ENCODE measurements at regions not wholly inside any gene's neighbourhood (a gene's known extent, or its start where the extent isn't known, plus 50 kb on each side); places are given as distances from the start of the nearest gene placed in this dataset.

DNA sequence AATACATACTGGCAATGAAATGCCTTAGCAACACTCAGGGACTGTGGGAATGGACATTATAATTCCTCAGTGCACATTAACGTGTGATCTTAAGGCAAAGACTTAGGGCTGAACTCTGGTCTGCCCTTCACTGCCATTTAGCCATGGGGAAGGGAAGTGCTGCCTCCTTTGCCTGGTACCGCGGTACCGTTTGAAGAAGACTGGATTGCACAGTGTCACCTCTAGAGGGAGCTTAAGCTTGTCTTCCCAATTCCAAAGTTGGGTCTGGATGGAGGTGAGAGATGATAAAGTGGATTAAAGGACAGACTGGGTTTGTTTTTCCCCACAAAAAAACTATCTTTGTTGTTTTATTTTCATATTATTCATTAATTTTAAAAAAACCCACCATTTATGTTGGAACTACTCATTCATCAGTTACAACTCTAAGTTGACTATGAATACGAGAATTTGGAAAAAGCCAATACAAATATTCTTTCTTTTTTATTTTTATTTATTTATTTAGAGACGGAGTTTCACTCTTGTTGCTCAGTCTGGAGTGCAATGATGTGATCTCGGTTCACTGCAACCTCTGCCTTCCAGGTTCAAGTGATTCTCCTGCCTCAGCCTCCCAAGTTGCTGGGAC is 60.0 kb upstream of the SYN2 start:
- Histone ChIP-seq H4K20me1 (ENCODE audit: insufficient read depth) (no peaks in the 10 kb centered on the region), H3K36me3 (ENCODE audit: insufficient read depth) (no peaks in the 10 kb centered on the region), H3K4me3 (IDR thresholded peaks at IDR 0.05; ENCODE audit: insufficient read depth, low read depth, low read length) (no peak overlapping the region), H3K27ac (no peak overlapping the region), H3K79me2 (ENCODE audit: insufficient read depth, low read depth) (no peaks in the 10 kb centered on the region), H3K4me2 (no peak overlapping the region), H3K27me3 (ENCODE audit: insufficient read depth, low read depth) (no peaks in the 10 kb centered on the region), H3K9ac (no peak overlapping the region), H2AFZ (ENCODE audit: low read depth) (no peak overlapping the region), H3K4me1 (ENCODE audit: low read depth, poor library complexity, severe bottlenecking) (no peaks in the 10 kb centered on the region)
- TF ChIP-seq, protein P1, sequence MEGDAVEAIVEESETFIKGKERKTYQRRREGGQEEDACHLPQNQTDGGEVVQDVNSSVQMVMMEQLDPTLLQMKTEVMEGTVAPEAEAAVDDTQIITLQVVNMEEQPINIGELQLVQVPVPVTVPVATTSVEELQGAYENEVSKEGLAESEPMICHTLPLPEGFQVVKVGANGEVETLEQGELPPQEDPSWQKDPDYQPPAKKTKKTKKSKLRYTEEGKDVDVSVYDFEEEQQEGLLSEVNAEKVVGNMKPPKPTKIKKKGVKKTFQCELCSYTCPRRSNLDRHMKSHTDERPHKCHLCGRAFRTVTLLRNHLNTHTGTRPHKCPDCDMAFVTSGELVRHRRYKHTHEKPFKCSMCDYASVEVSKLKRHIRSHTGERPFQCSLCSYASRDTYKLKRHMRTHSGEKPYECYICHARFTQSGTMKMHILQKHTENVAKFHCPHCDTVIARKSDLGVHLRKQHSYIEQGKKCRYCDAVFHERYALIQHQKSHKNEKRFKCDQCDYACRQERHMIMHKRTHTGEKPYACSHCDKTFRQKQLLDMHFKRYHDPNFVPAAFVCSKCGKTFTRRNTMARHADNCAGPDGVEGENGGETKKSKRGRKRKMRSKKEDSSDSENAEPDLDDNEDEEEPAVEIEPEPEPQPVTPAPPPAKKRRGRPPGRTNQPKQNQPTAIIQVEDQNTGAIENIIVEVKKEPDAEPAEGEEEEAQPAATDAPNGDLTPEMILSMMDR (conservative IDR thresholded peaks at IDR 0.05; ENCODE audit: low read depth, low read length): 0 out of 2 replicates have a peak, but pooled peaks have one; percentile 10

DNA sequence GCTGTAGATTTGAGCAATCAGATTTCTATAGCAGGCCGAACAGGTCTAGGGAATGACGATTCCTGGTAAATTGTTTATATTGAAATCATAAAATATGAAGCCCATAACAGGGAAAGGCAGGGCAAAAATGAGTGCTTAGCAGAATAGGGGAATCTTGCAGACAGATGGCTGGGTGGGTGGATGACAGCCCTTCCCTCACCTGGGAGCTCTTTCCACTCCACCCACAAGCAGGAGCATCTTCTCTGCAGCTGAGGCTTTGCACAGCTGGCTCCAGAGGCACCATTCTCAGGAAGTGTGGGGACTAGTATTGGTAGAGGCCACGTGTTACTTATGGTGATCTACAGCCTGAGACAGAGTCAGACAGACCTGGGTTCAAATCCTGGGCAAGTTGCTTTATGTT is 55.9 kb upstream of the SYN2 start:
- Histone ChIP-seq H2AFZ (ENCODE audit: low read depth) (no peak overlapping the region), H3K36me3 (ENCODE audit: insufficient read depth) (no peaks in the 10 kb centered on the region), H3K9ac (no peak overlapping the region), H3K27ac (no peak overlapping the region), H3K4me2 (no peak overlapping the region), H4K20me1 (ENCODE audit: insufficient read depth) (no peaks in the 10 kb centered on the region), H3K4me1 (ENCODE audit: low read depth, poor library complexity, severe bottlenecking) (no peaks in the 10 kb centered on the region), H3K4me3 (IDR thresholded peaks at IDR 0.05; ENCODE audit: insufficient read depth, low read depth, low read length) (no peak overlapping the region), H3K27me3 (ENCODE audit: insufficient read depth, low read depth) (no peaks in the 10 kb centered on the region), H3K79me2 (ENCODE audit: insufficient read depth, low read depth) (no peaks in the 10 kb centered on the region)
- TF ChIP-seq, protein P1 (conservative IDR thresholded peaks at IDR 0.05; ENCODE audit: low read depth, low read length): no peak

DNA sequence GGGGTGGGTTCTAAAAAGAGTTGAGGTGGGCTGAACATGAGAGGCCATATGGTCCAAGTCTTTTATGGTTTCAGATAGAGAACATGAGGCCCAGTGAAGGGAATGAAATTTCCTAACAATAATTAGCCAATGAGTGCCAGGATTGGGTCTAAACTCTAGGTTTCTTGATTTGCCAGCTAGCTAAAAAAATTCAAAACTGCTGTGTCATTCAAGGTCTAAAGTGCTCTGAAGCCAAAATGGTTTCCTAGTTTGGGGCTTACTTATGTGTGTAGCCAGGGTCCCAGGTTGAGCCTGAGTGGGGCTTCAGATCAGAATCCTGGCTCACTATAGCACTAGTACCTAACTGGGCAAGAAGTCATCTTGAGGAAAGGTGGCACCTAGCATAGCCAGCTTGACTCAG is 55.3 kb upstream of the SYN2 start:
- Histone ChIP-seq H3K4me2 (no peak overlapping the region), H3K9ac (no peak overlapping the region), H3K36me3 (ENCODE audit: insufficient read depth) (no peaks in the 10 kb centered on the region), H2AFZ (ENCODE audit: low read depth) (no peak overlapping the region), H3K4me1 (ENCODE audit: low read depth, poor library complexity, severe bottlenecking) (no peaks in the 10 kb centered on the region), H3K4me3 (IDR thresholded peaks at IDR 0.05; ENCODE audit: insufficient read depth, low read depth, low read length) (no peak overlapping the region), H3K27ac (no peak overlapping the region), H3K27me3 (ENCODE audit: insufficient read depth, low read depth) (no peaks in the 10 kb centered on the region), H3K79me2 (ENCODE audit: insufficient read depth, low read depth) (no peaks in the 10 kb centered on the region), H4K20me1 (ENCODE audit: insufficient read depth) (no peaks in the 10 kb centered on the region)
- TF ChIP-seq, protein P1 (conservative IDR thresholded peaks at IDR 0.05; ENCODE audit: low read depth, low read length): no peak

DNA sequence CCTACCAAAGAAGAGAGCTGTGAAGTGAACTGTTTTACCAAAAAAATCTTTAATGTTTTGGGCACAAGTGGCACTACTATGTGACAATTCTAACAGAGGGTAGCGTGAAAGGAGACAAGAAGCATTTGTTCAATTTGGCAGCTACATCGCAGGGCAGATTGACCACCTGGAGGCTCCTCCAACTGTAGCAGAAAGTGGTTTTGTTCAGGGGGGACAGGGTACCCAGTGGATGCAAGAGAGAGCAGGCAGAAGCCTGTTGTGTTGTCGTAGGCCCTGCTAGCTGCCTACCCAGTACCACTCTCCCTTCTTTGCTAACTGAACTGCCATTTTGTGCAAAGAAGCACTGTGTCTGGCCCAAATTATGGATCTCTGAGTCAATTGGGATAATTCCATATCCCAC is 54.8 kb upstream of the SYN2 start:
- Histone ChIP-seq H3K27ac (no peak overlapping the region), H2AFZ (ENCODE audit: low read depth) (no peak overlapping the region), H3K27me3 (ENCODE audit: insufficient read depth, low read depth) (no peaks in the 10 kb centered on the region), H3K36me3 (ENCODE audit: insufficient read depth) (no peaks in the 10 kb centered on the region), H3K4me3 (IDR thresholded peaks at IDR 0.05; ENCODE audit: insufficient read depth, low read depth, low read length) (no peak overlapping the region), H3K4me2 (no peak overlapping the region), H3K4me1 (ENCODE audit: low read depth, poor library complexity, severe bottlenecking) (no peaks in the 10 kb centered on the region), H3K79me2 (ENCODE audit: insufficient read depth, low read depth) (no peaks in the 10 kb centered on the region), H3K9ac (no peak overlapping the region), H4K20me1 (ENCODE audit: insufficient read depth) (no peaks in the 10 kb centered on the region)
- TF ChIP-seq, protein P1 (conservative IDR thresholded peaks at IDR 0.05; ENCODE audit: low read depth, low read length): no peak
